Fibroblast of the conjunctiva (primary cell): ENCODE measurements at regions not wholly inside any gene's neighbourhood (a gene's known extent, or its start where the extent isn't known, plus 50 kb on each side); places are given as distances from the start of the nearest gene placed in this dataset.
"Not testable (repeated sequence)": the region's sequence is repeated elsewhere in the genome, so short reads cannot be mapped to it uniquely, and the experiment has no call there.

Experiments used
- DNase-seq: peaks from one replicate; pipeline ENCODE4 v3.0.0-alpha.2; 2010; ENCODE audit warnings: low read depth

DNA sequence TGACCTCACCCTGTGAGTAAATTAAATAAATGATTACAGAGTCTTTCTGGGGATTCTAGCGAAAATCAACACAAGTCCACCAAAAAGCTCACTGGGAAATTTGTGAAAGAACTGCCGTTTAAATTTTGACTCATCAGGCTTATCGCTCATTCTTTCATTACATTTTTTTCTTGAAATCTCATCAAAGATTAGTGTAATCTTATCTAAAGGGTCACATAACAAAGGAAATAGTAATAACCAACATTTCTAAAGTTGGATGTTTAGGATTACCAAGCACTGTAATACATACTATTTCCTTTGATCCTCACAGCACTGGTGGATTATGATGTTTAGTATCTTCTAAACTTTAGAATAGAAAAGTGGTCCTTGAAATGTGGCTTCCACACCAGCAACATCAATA lies 111.1 kb upstream of the CBLB start:
- no peak for DNase-seq

DNA sequence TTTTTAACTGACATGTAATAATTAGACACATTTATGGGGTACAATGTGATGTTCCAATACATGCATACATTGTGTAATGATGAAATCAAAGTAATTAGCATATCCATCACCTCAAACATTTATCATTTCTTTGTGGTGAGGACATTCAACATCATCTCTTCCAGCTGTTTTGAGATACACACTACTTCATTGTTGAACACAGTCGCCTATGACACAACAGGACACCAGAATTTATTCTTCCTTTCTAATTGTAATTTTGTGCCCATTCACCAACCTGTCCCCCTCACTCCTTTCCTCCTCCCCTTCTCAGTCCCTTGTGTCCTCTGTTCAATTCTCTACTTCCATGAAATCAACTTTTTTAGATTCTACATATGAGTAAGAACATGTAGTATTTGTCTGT lies 113.4 kb upstream of the CBLB start:
- no peak for DNase-seq

DNA sequence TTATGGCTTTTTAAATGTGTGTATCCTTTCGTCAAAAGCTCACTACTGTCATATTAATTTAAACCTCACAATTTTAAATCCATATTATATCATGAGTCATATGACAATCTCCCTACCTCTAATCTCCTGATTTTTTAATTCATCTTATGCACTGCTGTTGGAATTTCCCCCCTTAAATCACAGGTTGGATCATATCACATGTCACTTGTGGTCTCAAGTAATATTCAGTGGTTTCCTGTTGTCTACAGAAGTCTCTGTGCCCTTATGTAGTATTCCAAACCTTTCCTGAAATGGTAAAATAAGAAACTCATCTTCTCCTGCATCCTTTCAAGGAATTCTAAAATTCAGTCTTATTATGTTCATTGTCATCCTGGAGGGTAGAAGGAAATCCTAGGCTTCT lies 116.0 kb upstream of the CBLB start:
- DNase-seq: no peak

DNA sequence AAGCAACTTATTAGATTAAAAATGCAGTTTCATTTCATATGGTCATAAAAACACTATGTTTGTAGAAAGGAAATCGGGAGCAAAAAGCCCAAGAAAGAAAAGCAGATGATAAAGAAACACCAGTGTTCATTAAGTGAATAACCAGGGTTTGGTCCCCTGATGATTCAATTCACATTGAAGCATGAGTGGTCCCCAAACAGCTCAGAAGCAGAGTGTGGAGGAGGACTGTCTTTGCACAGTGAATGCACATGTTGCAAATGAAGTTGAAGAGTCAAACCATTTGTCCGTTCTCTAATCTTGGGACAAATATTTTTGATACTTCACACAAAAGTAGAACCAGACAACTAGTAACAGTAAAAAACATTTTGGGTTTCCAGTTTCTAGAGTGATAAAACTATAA lies 117.5 kb upstream of the CBLB start:
- not testable (repeated sequence) for DNase-seq

DNA sequence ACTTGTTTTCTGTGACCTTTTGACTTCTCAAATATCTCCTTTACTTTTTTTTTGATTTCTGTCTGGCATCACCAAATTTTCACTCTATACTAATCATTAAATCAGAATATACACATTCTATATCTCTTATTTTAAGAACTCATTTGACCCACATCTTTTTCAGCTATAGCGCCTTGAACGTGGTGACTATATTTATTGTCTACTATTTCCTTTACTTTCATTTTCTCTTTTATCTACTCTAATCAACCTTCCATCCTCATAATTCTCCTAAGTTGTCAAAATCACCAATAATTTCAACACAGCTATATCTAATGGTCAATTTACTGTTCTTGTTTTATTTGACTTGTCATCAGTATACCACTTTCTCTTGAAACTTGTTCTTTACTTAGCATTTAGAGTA lies 119.0 kb upstream of the CBLB start:
- DNase-seq: no peak

DNA sequence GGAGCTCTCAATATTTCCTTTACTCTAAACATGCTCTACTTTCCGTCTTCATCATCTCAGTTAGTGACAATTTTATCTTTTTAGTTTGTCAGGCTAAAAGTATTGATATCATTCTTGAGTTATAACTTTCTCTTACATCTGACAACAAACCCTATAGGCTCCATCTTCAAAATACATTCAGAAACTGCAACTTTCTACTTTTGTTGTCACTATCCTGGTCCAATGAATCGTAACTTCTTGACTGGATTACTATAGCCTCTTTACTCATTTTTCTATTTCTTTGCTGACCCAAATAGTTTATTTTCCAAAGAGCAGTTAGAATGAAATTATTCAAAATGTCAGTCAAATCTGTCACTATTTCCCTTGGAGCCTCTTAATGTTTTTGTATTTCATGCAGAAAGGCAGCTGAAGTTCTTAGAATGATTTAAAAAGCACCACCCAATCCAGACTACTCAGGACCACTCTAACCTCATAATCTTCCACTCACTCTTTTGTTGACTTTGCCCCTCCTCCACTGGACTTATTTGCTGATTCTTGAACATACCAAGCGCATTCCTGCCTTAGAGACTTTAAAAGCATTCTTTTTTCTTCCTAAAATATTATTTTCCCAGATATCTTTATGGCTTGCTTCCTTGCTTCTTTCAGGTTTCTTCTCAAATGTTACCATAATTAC lies 119.9 kb upstream of the CBLB start:
- DNase-seq: no peak

DNA sequence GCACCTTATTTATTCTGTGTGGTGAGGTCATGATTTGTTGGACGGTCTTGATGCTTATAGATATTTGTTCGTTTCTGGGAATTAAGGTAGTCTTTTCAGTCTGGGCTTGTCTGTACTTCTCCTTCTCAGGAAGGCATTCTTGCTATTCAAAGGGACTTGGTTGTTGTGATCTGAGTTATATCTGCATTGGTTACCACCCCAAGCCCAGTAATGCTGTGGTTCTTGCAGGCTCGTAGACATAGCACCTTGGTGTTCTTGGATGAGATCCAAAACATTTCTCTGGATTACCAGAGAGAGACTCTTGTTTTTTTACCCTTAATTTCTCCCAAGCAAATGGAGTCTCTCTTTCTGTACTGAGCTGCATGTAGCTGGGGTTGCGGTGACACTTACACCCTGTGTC lies 128.0 kb upstream of the CBLB start:
- DNase-seq: no peak

DNA sequence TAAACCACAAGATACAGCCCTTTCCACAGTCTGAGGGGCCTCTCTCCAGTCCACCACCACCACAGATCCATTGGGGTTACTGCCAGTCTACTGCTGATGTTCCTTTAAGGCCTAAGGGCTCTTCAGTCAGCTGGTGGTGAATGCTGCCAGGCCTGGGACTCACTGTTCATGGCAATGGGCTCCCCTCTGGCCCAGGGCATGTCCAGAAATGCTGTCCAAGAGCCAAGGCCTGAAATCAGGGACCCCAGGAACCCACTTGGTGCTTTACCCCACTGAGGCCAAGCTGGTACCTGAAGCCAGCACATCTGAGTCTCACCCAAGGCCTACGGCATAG lies 128.6 kb upstream of the CBLB start:
- no peak for DNase-seq

DNA sequence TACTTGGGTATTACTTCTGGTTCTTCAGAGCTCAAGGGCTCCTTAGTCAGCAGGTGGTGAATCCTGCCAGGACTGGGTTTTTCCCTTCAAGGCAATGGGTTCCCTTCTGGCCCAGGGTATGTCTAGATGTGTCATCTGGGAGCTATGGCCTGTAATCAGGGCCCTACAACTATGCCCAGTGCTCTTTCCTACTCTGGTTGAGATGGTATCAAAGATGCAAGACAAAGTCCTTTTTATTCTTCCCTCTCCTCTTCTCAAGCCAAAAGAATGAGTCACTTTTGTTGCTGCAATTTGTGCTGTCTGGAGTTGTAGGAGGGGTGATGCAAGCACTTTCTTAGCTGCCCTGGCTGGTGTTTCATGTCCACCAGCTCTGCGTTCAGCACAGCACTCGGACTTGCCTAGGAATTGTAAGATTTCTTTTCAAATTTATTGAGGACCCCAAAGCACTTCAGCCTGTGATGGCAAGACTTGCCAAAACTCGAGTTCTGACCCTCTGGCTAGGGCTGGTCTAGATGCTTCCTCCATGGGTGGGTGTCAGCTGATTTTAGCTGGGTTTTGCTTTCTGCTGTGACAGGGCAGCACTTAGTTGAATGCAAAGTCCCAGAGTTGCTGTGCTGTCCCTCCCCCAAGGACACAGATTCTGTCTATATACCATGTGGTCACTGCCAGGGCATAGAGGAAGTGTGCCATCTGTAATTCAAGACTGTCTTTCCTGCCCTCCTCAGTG lies 129.2 kb upstream of the CBLB start:
- DNase-seq: peak; percentile 89

DNA sequence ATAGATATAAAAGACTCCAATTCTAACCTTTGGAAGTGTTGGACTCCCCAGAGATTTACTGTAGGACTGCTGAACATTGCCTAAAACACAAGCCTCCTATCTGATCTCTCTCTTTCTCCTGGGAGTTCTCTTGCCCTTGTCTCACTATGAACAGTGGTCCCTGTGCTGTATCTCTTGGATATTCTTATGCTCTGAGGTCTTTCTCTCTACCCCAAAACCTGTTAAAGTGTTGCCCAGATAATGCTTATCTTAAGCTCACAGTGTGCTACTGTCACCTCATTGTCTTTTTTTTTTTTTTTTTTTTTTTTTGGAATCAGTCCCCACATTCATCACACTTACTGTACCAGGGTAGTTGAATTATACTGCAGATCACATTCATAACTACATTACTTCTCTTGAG lies 131.0 kb upstream of the CBLB start:
- no peak for DNase-seq

DNA sequence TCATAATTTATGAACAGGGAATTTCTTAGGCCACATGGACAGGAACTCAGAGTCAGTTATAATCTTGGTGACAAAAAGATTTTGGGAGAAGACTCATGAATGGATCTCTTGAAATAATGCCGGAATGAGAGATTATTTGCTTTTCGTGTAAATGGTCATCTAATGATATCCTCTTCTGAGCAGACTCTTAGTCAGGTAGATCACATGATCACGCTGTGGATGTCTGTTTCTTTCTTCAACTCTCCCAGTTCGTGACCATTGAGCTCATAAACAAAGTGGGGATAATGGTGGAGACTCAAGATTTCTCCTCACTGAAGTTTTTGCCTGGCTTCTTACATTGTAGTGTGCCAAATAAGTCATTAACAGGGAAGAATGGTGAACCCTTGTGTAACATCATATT lies 133.1 kb upstream of the CBLB start:
- no peak for DNase-seq

DNA sequence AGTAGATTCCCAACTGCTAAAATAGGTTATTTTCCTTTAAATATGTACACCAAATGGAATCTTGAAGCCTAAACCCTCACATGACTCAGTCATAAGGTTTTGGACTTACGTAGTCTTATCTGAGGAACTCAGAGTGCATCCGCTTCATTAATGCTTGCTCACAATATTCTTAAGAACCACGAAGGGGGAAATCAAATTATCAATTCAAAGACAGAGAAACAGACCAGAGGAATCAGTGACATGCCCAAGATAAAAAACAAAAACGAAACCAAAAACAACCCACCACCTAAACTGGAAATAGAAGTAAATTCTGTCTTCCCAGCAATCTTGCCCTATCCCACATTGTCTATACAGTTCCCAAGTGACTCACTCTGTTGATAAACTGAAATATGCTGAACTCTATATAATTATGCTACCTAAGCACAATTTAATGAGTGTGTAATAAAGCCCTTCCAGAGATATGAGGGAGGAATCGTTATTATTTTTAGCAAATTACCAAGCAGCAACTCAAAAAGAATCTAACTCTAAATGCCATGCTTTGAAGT lies 135.4 kb upstream of the CBLB start:
- peak; percentile 9 for DNase-seq

DNA sequence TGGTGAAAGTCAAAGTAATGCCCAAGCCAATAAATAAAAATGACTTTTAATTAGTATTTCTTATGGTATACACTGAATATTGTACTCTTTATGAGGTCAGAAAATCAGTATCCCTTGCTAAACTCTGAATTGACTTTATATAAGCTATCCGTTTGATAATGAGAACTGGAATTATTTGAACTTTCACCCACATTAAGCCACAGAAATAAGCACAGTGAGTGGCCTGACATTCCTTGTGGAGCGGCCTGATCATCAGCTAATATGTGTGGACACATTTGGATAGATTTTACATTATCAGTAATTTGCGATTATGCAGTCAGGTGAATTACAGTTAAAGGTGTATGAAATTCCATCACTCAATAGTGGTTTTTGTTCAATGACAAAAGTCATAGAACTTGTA lies 136.0 kb upstream of the CBLB start:
- DNase-seq: no peak

DNA sequence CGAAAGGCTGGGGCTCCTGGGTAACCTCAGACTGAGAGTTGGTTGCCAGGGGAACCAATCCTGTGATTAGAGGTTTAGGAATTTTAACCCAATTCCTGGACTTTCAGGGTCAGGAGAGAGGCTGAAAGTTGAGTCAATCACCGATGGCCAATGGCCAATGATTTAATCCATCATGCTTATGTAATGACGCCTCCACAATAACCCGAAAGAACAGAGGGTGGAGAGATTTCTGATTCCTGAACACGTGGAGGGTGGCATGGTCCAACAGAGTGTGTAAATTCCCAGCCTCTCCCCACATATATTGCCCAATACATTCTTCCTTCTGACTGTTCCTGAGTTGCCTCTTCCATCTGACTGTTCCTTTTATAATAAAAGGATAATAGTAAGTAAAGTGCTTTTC lies 137.2 kb upstream of the CBLB start:
- DNase-seq: peak; percentile 64

DNA sequence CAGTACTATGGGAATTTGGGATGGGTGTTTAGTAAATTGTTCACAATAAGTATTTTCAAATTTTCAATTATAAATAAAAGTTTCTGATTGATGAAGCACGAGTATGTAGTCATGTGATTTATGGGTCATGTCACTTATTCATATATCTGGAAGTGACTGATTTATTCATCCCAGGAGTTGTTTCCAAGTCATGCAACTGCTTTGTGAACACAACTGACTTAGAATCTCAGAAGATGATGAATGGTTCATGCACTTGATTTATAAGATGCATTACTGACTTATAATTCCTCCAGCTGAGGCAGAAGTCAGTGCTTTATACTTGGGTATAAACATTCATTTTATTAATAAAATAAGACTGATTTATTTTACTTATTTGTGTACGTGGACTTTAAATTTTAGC lies 137.8 kb upstream of the CBLB start:
- no peak for DNase-seq

DNA sequence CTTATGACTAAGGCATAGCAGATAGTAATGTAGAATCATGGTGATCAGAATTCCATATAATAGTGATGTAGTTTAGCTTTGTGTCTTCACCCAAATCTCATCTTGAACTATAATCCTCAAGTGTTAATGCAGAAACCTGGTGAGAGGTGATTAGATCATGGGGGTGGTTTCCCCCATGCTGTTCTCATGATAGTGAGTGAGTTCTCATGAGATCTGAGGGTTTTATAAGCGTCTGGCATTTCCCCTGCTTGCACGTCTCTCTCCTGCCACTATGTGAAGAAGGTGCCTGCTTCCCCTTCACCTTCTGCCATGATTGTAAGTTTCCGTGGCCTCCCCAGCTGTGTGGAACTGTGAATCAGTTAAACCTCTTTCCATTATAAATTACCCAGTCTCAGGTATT lies 138.7 kb upstream of the CBLB start:
- DNase-seq: no peak

DNA sequence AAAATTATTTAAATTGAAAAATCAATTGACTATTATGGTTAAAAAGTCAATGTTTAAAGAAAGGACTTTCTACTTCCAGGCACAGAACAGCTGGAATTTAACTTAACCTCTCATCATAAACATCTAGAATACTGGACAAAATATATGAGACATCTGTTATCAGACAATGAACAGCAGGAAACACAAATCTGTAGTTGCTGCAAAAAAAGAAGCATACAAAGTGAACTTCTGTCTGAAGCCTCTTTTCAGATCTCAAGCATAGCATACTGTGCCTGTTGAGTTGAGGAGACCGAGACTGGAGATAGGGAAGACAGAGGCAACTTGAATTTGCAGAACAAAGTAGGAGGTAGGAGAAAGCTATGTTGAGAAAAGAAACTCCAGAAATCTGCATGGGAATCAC lies 140.0 kb upstream of the CBLB start:
- DNase-seq: no peak

DNA sequence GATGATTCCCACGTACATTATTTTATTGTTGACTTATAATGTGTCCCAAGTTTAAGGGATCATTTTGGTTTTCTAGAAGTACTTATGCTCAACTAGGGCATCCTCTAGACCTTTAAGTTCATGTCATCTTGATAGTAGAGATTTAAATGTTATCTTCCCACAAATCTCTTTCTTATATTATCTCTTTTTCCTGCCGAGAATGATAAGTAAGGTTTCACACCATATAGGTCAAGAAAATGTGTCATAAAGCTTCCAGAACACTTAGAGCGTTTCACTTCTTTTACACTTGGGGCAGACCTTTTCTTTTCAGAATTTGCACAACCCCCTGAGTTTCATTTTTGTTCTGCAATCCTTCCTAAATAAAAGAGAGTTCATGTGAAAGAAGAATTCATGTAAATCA lies 142.0 kb upstream of the CBLB start:
- DNase-seq: no peak

DNA sequence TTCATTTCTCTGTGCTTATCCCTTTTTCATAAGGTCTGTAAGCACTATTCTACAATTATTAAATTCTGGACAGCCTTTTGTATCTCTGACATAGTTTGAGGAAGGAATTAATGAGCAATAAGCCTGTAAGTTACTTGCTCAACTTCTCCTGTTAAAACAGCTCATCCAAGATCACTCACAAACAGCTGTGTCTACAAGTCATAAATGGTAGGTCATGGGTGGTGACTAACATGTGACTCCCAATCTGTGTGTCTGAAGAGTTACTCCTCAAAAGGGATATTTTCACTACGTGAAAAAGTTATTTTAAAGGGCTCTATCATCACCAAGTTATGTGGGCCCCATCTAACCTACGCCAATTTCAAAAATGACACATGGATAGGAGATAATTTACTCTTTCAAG lies 145.2 kb upstream of the CBLB start:
- peak; percentile 52 for DNase-seq

DNA sequence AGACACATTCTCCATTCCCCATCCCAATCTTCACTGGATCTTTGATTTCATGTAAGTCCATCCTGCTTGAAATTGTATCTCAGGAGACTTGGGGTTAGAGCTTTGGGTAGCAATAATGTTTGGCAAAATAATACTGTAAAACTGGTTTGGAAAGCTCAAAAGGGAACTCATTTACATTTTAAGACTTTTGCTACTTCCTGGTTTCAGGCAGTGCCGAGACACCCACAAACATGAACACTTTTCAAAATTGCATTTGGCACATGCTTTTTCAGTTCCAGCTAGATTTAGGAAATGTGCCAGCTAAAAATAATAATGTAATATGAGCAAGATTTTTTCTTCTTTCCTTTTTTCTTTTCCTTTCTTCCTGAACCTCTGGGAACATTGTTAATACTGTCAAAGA lies 145.7 kb upstream of the CBLB start:
- no peak for DNase-seq

DNA sequence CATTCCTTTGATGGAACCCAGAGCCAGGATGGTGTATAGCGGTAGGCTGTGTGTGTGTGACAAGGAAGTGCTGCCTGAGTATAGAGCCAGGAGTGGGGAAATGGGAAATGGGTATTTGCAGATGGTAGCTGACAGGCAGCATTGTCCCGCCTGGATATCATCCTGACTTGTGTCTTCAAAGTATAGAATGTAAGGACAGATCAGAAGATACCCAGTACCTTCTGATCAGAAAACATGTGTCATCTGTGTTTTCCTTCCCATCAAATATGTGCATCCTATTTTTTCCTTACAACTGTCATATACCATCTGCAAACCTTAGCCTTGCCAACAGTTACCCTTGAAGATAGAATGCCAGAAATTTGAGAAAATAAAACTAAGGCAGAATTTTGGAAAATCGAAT lies 146.2 kb upstream of the CBLB start:
- no peak for DNase-seq

DNA sequence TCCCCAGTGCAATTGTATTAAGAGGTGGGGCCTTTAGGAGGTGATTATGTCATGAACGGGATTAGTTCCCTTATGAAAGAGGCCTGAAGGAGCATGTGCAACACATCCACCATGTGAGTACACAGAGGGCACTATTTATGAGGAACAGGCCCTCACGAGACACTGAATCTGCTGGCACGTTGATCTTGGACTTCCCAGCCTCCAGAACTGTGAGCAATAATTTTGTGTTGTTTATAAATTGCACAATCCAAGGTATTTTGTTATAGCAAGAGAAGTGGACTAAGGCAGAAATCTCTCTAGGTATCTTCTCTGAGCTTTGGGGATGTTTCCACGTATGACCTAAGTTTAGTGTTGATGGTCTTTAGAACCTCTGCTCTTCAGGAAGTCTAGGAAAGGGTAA lies 149.3 kb upstream of the CBLB start:
- DNase-seq: no peak

DNA sequence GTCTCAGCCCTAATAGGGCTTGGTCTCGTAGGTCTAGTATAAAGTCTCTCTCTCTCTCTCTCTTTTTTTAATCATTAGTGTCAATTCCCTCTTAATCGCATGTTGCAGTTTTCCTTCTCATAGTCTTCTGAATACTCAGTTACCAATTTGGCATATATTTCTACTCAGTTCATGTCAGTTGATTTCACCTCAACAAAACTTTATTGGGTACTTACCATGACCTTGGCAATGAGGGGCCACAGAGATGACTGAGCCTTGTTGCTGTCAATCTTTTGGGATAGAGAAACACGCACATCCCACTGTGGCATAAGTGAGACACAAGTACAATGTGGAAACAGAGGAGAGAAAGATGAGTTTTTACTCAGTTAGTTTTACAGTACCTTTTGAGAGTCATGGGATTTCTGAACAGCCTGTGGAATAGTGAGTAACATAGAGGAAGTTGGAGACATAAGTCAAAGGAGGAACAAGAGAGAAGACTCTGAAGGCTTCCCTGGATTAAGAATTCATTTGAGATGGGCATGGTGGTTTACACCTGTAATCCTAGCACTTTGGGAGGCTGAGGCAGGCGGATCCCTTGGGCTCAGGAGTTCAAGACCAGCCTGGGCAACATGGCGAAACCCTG lies 150.2 kb upstream of the CBLB start:
- DNase-seq: no peak

DNA sequence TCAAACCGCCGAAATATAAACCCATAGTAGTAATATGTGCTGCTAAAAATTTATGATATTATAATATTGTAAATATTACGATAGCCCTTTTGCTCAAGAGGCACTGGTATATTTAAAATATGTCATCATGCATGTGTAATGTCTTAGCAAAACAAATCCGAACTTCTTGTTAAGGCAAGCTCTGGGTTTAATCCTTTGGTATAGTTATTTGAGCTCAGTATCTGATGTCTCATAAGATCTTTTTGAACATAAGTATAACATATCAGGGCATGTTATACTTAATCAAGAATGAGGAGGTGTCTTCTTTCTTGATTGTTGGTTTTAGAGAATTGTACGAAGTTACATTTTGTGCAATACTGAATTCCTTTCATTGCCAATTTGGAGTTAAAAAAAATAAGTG lies 154.1 kb upstream of the CBLB start:
- DNase-seq: no peak
